ENCODE measurements at regions not wholly inside any gene's neighbourhood (a gene's known extent, or its start where the extent isn't known, plus 50 kb on each side); places are given as distances from the start of the nearest gene placed in this dataset.

GRCh38 chr2:2642906-2643890, 312.1 kb upstream of the MYT1L start:
- H3K36me3 Mint-ChIP-seq (ENCODE audit: low read depth), result no peaks in the 10 kb centered on the region

GRCh38 chr2:2641541-2642410, 310.7 kb upstream of the MYT1L start:
- Mint-ChIP-seq H3K27ac (no peak overlapping the region), H3K4me1 (peaks cover 9% of the 10 kb centered on the region), H3K36me3 (ENCODE audit: low read depth) (no peaks in the 10 kb centered on the region), H3K4me3 (no peak overlapping the region), H3K27me3 (ENCODE audit: insufficient read depth) (peaks cover 3% of the 10 kb centered on the region), H3K9me3 (no peaks in the 10 kb centered on the region)
- no peak for TF ChIP-seq CTCF (conservative IDR thresholded peaks at IDR 0.05)
- no peak overlapping the region for H3K4me3 ChIP-seq (ENCODE audit: low read length)
- no peaks in the 10 kb centered on the region for H3K9me3 ChIP-seq (ENCODE audit: control insufficient read depth, low read length)
- DNase-seq, result peak; percentile 40
- no peaks in the 10 kb centered on the region for H3K36me3 ChIP-seq (ENCODE audit: control insufficient read depth, insufficient read depth, low read length)
- no peak overlapping the region for H3K9ac ChIP-seq (ENCODE audit: extremely low read depth, low read length, poor library complexity, severe bottlenecking)
- no peaks in the 10 kb centered on the region for H3K27me3 ChIP-seq (ENCODE audit: control insufficient read depth, insufficient read depth, low read length, poor library complexity, severe bottlenecking)
- H3K27ac ChIP-seq (ENCODE audit: low read depth, low read length), result no peak overlapping the region
- WGBS, 2 experiments (ENCODE audit: insufficient coverage in 1 of 2, insufficient read length in 1 of 2), result 90 to 93% methylated on average over 8 to 17 of the region's 17 CpGs
- peaks cover 2% of the 10 kb centered on the region for H3K4me1 ChIP-seq (ENCODE audit: control insufficient read depth, insufficient read depth, low read length)

More at GRCh38 chr2:2642906-2643890, 312.1 kb upstream of the MYT1L start:
- Histone ChIP-seq H3K27me3 (ENCODE audit: control insufficient read depth, insufficient read depth, low read length, poor library complexity, severe bottlenecking) (no peaks in the 10 kb centered on the region), H3K27ac (ENCODE audit: low read depth, low read length) (no peak overlapping the region), H3K9ac (ENCODE audit: extremely low read depth, low read length, poor library complexity, severe bottlenecking) (no peak overlapping the region), H3K4me1 (ENCODE audit: control insufficient read depth, insufficient read depth, low read length) (peaks cover 2% of the 10 kb centered on the region), H3K36me3 (ENCODE audit: control insufficient read depth, insufficient read depth, low read length) (no peaks in the 10 kb centered on the region), H3K9me3 (ENCODE audit: control insufficient read depth, low read length) (no peaks in the 10 kb centered on the region), H3K4me3 (ENCODE audit: low read length) (no peak overlapping the region)
- 92 to 96% methylated on average over 16 to 29 of the region's 29 CpGs for WGBS, 2 experiments (ENCODE audit: insufficient coverage in 1 of 2, insufficient read length in 1 of 2)
- H3K27ac Mint-ChIP-seq, result no peak overlapping the region
- peaks cover 3% of the 10 kb centered on the region for H3K27me3 Mint-ChIP-seq (ENCODE audit: insufficient read depth)
- no peak overlapping the region for H3K4me3 Mint-ChIP-seq
- no peak for TF ChIP-seq CTCF (conservative IDR thresholded peaks at IDR 0.05)
- H3K4me1 Mint-ChIP-seq, result peaks cover 11% of the 10 kb centered on the region
- H3K9me3 Mint-ChIP-seq, result peaks cover 2% of the 10 kb centered on the region
- peak; percentile 38 for DNase-seq

- Histone ChIP-seq H3K9ac (ENCODE audit: extremely low read depth, low read length, poor library complexity, severe bottlenecking) (no peak overlapping the region), H3K27ac (ENCODE audit: low read depth, low read length) (no peak overlapping the region), H3K36me3 (ENCODE audit: control insufficient read depth, insufficient read depth, low read length) (no peaks in the 10 kb centered on the region), H3K9me3 (ENCODE audit: control insufficient read depth, low read length) (no peaks in the 10 kb centered on the region), H3K27me3 (ENCODE audit: control insufficient read depth, insufficient read depth, low read length, poor library complexity, severe bottlenecking) (no peaks in the 10 kb centered on the region), H3K4me1 (ENCODE audit: control insufficient read depth, insufficient read depth, low read length) (no peaks in the 10 kb centered on the region), H3K4me3 (ENCODE audit: low read length) (no peak overlapping the region)
- Mint-ChIP-seq H3K27ac (no peak overlapping the region), H3K27me3 (ENCODE audit: insufficient read depth) (peaks cover 3% of the 10 kb centered on the region), H3K4me1 (no peaks in the 10 kb centered on the region), H3K36me3 (ENCODE audit: low read depth) (no peaks in the 10 kb centered on the region), H3K9me3 (no peaks in the 10 kb centered on the region), H3K4me3 (no peak overlapping the region)
- DNase-seq, result no peak
- WGBS, 2 experiments (ENCODE audit: insufficient coverage in 1 of 2, insufficient read length in 1 of 2), result 60 to 87% methylated on average over 2 to 3 of the region's 3 CpGs
- TF ChIP-seq CTCF (conservative IDR thresholded peaks at IDR 0.05), result no peak
These were observed 309.7 kb upstream of the MYT1L start for GRCh38 chr2:2640818-2641217.
